GM18498 (cell line): ENCODE measurements at regions not wholly inside any gene's neighbourhood (a gene's known extent, or its start where the extent isn't known, plus 50 kb on each side); places are given as distances from the start of the nearest gene placed in this dataset.
"Not testable (repeated sequence)": the region's sequence is repeated elsewhere in the genome, so short reads cannot be mapped to it uniquely, and the experiment has no call there.

Source experiments
- ATAC-seq: cut with Tn5 transposase; IDR thresholded peaks from one replicate; pipeline ENCODE4 v1.9.1; 2021; ENCODE audit warnings: mild to moderate bottlenecking, moderate library complexity; ENCODE audit not compliant: unreplicated experiment

- no peak for ATAC-seq
Measured at GRCh38 chr5:87183896-87184295, 83.8 kb upstream of the RASA1 start.

DNA sequence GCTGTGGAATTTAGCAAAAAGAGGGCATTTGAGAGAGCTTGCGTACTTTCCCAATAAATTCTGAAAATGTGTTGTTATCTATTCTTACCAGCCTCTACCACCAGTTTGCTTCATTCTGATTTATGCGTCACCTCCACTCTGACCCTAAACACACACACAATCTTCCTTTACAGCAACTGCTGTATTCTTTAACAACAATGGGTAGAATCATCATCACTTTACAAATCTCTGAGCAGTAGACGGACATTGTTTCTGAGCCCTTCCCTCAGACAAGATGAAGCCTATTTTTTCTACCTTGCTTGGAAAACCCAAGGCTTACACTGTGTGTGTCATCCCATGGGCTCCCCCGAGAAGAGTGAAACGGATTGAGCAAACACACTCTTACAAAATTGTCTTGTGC lies 83.1 kb upstream of the RASA1 start:
- ATAC-seq: no peak

DNA sequence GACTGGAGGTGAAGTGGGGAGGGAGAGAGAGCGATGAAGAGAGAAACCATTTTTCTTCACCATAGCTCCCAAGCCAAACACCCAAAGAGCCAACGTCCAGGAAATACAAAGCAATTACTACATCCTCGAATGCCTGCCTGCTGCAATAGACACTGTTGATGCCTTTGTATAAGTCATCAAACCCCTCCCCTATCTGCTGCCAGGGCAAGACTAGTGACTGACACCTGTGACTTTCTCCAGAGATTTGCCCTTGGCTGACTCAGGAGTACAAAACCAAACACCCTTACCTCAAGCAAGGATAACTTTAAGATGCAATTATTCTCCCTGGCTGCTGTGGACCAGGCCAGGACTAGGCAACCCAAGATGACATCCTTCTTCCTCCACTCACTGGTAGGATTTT lies 81.8 kb upstream of the RASA1 start:
- ATAC-seq: no peak

DNA sequence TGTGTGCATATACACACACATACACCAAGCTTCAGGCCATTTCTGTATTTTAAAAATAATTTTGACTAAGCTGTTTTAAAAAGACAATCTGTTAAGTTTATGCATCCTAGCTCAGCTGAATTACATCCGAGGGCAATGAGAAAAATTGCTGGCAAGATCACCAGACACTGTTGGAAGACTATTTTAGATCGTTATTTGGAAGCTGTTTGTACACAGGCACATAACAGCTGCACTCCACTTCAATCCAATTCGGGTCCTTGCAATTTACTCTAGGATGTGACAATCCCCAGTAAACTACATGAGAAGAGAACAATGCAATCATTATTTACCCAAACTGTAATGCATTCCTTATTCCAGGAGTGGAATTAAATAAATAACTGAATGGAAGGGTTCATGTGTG lies 79.3 kb upstream of the RASA1 start:
- no peak for ATAC-seq

DNA sequence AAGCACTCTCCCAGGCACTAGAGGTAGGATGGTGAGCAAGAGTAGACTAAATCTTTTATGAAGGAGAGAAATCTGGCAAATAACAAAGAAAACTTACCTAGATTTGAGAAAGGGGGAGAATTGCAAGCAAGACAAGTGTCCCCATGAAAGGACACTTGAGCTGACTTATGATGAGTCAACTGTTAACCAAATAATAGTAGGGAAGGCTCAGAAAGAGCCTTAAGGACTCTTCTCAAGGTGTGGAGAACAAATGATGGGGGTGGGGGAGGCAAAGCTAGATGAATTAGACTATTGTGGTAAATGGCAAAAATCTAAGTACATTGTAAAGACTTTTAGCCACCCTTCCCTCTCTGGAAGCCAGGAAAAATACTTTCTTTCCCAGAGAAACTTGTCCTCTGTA lies 77.6 kb upstream of the RASA1 start:
- no peak for ATAC-seq

DNA sequence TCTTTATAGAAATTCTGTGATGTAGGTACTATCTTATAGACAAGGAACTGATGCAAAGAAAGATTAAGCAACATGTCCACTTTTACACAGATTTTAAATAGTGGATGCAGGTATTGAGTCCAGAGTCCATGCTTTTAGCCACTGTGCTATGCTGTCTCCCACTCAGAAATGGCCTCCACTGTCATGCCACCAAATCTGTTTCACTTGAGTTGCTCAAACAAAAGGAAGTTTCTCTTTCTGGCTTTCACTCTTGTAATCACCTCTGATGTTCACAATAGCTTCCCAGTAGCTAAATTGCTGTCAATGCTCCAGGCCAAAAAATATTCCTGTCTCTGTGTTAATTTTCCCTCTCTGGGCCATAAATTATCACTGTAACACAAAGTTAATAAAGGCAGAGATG lies 77.0 kb upstream of the RASA1 start:
- ATAC-seq: peak; percentile 79

DNA sequence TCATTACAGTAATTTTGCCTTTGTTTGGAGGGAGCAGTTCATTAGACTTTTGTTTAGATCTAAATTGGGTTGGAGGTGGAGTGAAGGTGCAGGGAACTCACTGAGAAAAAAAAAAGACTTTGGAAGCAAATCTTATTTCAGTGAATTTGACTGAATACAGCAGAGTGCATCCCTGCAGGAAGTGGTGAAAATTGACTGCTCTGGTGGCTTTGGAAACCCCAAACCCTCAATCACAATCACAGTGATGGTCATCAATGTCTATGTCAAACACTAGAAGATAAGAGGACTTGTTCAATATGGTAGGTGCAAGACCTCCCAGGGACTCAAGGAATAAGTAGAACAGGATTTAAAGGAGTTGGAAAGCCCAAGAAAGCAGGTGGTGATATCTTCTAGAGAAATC lies 76.0 kb upstream of the RASA1 start:
- no peak for ATAC-seq

DNA sequence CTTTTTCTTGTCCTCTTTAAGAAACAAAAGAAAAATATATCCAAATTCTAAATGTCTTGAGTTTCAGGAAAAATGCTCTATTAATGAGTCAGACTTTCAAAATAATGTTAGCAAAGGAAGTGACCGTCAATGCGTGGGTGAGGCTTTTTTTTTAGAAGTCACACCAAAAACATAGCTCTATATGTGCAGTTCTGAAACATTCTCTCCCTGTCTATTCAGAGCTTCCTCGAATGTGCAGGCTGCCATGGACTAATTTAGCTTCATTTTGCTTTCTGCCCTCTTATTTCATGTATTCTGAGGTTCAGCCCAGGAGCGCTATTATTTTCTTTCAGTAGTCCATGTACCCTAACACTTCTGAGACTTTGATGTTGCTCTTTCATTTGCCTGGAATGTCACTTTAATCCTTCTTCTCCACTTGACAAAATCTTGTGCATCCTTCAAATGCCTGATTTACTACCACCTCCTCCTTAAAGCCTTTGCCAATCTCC lies 72.5 kb upstream of the RASA1 start:
- peak; percentile 59 for ATAC-seq

- no peak for ATAC-seq
Measured at GRCh38 chr5:87195616-87196015, 72.1 kb upstream of the RASA1 start.

GRCh38 chr5:87198010-87198409 lies 69.7 kb upstream of the RASA1 start:
- ATAC-seq: no peak

DNA sequence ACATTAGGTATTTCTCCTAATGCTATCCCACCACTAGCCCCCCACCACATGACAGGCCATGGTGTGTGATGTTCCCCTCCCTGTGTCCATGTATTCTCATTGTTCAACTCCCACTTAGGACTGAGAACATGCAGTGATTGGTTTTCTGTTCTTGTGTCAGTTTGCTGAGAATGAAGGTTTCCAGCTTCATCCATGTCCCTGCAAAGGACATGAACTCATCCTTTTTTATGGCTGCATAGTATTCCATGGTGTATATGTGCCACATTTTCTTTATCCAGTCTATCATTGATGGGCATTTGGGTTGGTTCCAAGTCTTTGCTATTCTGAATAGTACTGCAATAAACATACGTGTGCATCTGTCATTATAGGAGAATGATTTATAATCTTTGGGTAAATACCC lies 68.4 kb upstream of the RASA1 start:
- ATAC-seq: not testable (repeated sequence)

DNA sequence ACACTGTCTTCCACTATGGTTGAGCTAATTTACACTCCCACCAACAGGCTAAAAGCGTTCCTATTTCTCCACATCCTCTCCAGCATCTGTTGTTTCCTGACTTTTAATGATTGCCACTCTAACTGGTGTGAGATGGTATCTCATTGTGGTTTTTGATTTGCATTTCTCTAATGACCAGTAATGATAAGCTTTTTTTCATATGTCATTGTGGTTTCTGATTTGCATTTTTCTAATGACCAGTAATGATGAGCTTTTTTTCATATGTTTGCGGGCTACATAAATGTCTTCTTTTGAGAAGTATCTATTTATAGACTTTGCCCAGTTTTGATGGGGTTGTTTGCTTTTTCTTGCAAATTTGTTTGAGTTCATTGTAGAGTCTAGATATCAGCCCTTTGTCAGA lies 68.0 kb upstream of the RASA1 start:
- ATAC-seq: not testable (repeated sequence)

- no peak for ATAC-seq
Measured at GRCh38 chr5:87210076-87210475, 57.6 kb upstream of the RASA1 start.

GRCh38 chr5:87210743-87211142 lies 56.9 kb upstream of the RASA1 start:
- ATAC-seq: no peak

DNA sequence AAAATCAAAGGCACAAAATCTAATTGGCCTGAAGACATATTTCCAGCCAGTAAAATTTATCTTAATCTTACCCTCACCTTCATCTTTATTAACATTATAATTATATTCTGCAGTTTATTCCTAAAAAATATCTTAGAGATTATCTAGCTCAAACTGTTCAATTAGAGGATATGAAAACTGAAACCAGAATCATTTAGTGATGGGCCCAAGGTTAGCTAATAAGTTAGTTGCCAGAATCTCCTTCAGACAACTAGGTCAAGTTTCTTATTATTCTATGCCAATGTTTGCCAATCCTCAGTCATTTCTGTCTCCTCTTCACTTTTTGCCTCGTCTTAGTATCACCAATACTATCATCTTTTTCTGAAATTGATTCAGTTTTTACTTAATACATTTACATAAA lies 56.0 kb upstream of the RASA1 start:
- ATAC-seq: no peak

DNA sequence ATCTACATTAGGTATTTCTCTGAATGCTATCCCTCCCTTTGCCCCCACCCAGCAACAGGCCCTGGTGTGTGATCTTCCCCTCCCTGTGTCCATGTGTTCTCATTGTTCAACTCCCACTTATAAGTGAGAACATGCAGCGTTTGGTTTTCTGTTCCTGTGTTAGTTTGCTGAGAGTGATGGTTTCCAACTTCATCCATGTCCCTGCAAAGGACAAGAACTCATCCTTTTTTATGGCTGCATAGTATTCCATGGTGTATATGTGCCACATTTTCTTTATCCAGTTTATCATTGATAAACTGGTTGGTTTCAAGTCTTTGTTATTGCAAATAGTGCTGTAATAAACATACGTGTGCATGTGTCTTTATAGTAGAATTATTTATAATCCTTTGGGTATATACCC lies 55.5 kb upstream of the RASA1 start:
- ATAC-seq: not testable (repeated sequence)

DNA sequence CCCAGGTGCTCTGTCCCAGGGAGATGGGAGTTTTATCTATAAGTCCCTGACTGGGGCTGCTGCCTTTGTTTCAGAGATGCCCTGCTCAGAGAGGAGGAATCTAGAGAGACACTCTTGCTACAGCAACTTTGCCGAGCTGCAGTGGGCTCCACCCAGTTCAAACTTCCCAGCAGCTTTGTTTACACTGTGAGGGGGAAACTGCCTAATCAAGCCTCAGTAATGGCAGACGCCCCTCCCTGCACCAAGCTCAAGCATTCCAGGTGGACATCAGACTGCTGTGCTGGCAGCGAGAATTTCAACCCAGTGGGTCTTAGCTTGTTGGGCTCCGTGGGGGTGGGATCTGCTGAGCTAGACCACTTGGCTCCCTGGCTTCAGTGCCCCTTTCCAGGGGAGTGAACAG lies 50.2 kb upstream of the RASA1 start:
- ATAC-seq: not testable (repeated sequence)
